ENCODE measurements at regions not wholly inside any gene's neighbourhood (a gene's known extent, or its start where the extent isn't known, plus 50 kb on each side); places are given as distances from the start of the nearest gene placed in this dataset.

DNA sequence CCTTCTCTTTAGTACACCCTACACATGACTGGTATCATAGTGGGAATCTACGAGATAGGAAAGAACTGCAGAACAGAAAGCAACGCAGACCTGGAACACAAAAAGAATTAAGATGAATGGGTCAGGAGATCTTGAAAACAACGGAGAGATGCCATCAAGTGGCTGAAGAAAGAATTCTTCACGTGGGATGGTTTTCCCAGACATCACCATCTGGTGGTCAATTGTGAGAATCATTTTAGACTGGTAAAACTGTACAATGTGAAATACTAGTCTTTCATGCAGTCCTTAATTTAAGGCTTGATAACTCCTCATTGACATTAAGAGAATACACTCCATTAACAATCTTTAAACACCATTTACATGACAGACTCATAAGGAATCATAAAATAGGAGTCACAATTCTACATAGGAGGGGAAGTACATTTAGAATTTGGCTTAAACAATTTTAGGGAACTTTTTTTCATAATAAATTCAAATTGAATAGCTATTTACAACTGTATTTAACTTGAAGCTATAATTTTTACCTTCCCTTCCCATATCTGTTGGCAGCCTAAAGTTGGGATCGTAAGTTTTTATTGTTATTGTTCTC, 128.4 kb upstream of the TRPM3 start:
- Histone ChIP-seq H3K27ac (ENCODE audit: low read depth, low read length) (no peak overlapping the region), H3K14ac (ENCODE audit: insufficient read length) (no peak overlapping the region), H3K4me2 (ENCODE audit: insufficient read depth in 1 of 2, low read depth in 2 of 2, low read length in 2 of 2) (peak overlapping the region in 1 of 2 experiments; percentile 49; a peak in 2 of 4 replicates), H4K91ac (replicated peaks; ENCODE audit: insufficient read length, low read length) (no peak overlapping the region), H3K4me3 (ENCODE audit: extremely low read depth in 1 of 4, insufficient read depth in 2 of 4, low read depth in 3 of 4, low read length in 4 of 4) (no peak overlapping the region), H2BK15ac (ENCODE audit: low read length) (no peak overlapping the region), H3K23ac (ENCODE audit: insufficient read length) (no peak overlapping the region), H3K27me3 (replicated peaks in 1 of 4; ENCODE audit: control insufficient read depth in 3 of 4, extremely low read depth in 1 of 4, insufficient read depth in 3 of 4, low read length in 3 of 4) (no peaks in the 10 kb centered on the region), H3K9me3 (ENCODE audit: insufficient read depth in 2 of 2, low read depth in 1 of 2, low read length in 1 of 2) (no peaks in the 10 kb centered on the region), H4K8ac (ENCODE audit: extremely low read depth, insufficient read depth, low read length) (no peak overlapping the region), H3K79me1 (ENCODE audit: low read depth, low read length) (no peaks in the 10 kb centered on the region), H2AFZ (ENCODE audit: low read length) (no peak overlapping the region), H4K20me1 (replicated peaks in 1 of 2; ENCODE audit: control insufficient read depth in 1 of 2, insufficient read depth in 2 of 2, low read length in 2 of 2) (no peaks in the 10 kb centered on the region), H3K4me1 (replicated peaks in 1 of 4; ENCODE audit: control insufficient read depth in 3 of 4, insufficient read depth in 4 of 4, low read length in 3 of 4) (peaks cover 0 to 14% (median 7%) of the 10 kb centered on the region in 4 experiments; a peak in 2 of 7 replicates), H4K5ac (ENCODE audit: insufficient read length, low read depth, low read length) (no peak overlapping the region), H3K23me2 (ENCODE audit: low read depth, low read length) (peaks cover 3% of the 10 kb centered on the region; the same call in 1 of the 2 replicates), H3K9ac (replicated peaks in 1 of 4; ENCODE audit: extremely low read depth in 1 of 4, low read depth in 3 of 4, low read length in 3 of 4) (no peak overlapping the region), H2BK20ac (ENCODE audit: low read length) (no peak overlapping the region), H3K36me3 (ENCODE audit: control insufficient read depth in 2 of 4, insufficient read depth in 4 of 4, low read length in 3 of 4) (no peaks in the 10 kb centered on the region), H2AK5ac (ENCODE audit: low read depth, low read length) (no peak overlapping the region), H2BK12ac (ENCODE audit: low read depth, low read length) (no peak overlapping the region), H2BK5ac (ENCODE audit: low read depth, low read length) (no peak overlapping the region), H3K18ac (ENCODE audit: extremely low read depth, low read length) (no peak overlapping the region), H2BK120ac (replicated peaks; ENCODE audit: low read depth, low read length) (no peak overlapping the region), H3K4ac (replicated peaks; ENCODE audit: insufficient read length, low read depth, low read length) (no peak overlapping the region), H3K79me2 (ENCODE audit: control insufficient read depth in 1 of 2, insufficient read depth in 2 of 2, low read length in 2 of 2) (no peaks in the 10 kb centered on the region), H3K56ac (replicated peaks; ENCODE audit: insufficient read length, low read depth, low read length) (no peak overlapping the region)
- DNase-seq (ENCODE audit: low read depth in 1 of 2, low spot score in 2 of 2): no peak
- CTCF ChIA-PET (ENCODE audit: partially characterized antibody): interaction anchor here (0.6 to 4.0 kb wide), 38 partner anchors 9 to 981 kb away, joined by 3 to 14 read pairs (median 4); partner anchors contain the start of gene TRPM3
- POLR2A ChIA-PET (ENCODE audit: partially characterized antibody): interaction anchor here (0.6 to 2.2 kb wide), 2 partner anchors 43 to 130 kb away, joined by 3 to 9 read pairs; no protein-coding TSS in a partner anchor
- 31% methylated on average over 5 of the region's 5 CpGs; no CpG with 5 or more reads in 1 of the 2 experiments for WGBS, 2 experiments (ENCODE audit: extremely low coverage in 1 of 2, insufficient coverage in 1 of 2, insufficient read length in 1 of 2, insufficient replicate concordance in 2 of 2, low coverage in 1 of 2, low lambda C conversion rate in 2 of 2, missing lambda C conversion rate in 1 of 2)
- peak; percentile 97 for FAIRE-seq
- TF ChIP-seq POU5F1 (IDR thresholded peaks at IDR 0.05; ENCODE audit: low read depth, low read length): no peak
- TF ChIP-seq NRF1 (IDR thresholded peaks at IDR 0.05; ENCODE audit: low read depth, low read length): no peak
- no peak for TF ChIP-seq CBX8 (IDR thresholded peaks at IDR 0.05; ENCODE audit: borderline replicate concordance, low read depth, low read length)
- no peak for TF ChIP-seq KDM4A (IDR thresholded peaks at IDR 0.05; ENCODE audit: low read depth, low read length, severe bottlenecking)
- TF ChIP-seq RAD21 (IDR thresholded peaks at IDR 0.05 in 1 of 2, conservative IDR thresholded peaks at IDR 0.05 in 1 of 2; ENCODE audit: low read depth in 2 of 2, low read length in 2 of 2): peak; percentile 72 to 78
- TF ChIP-seq JUN (IDR thresholded peaks at IDR 0.05; ENCODE audit: low read depth, low read length): no peak
- no peak for TF ChIP-seq CREB1 (IDR thresholded peaks at IDR 0.05)
- TF ChIP-seq, protein P1, sequence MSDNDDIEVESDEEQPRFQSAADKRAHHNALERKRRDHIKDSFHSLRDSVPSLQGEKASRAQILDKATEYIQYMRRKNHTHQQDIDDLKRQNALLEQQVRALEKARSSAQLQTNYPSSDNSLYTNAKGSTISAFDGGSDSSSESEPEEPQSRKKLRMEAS (IDR thresholded peaks at IDR 0.05): 0 out of 2 replicates have a peak, but pooled peaks have one; percentile 36
- TF ChIP-seq BCL11A (IDR thresholded peaks at IDR 0.05; ENCODE audit: low read depth in 2 of 2, low read length in 2 of 2): no peak
- no peak for TF ChIP-seq SIRT6 (IDR thresholded peaks at IDR 0.05; ENCODE audit: low read length)
- TF ChIP-seq GABPA (IDR thresholded peaks at IDR 0.05; ENCODE audit: borderline replicate concordance, insufficient read depth, low read length): no peak
- TF ChIP-seq, protein P2, sequence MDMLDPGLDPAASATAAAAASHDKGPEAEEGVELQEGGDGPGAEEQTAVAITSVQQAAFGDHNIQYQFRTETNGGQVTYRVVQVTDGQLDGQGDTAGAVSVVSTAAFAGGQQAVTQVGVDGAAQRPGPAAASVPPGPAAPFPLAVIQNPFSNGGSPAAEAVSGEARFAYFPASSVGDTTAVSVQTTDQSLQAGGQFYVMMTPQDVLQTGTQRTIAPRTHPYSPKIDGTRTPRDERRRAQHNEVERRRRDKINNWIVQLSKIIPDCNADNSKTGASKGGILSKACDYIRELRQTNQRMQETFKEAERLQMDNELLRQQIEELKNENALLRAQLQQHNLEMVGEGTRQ (IDR thresholded peaks at IDR 0.05; ENCODE audit: low read length): peak; percentile 7; the same call in 1 of the 2 replicates
